HepG2 (cell line): ENCODE measurements at regions not wholly inside any gene's neighbourhood (a gene's known extent, or its start where the extent isn't known, plus 50 kb on each side); places are given as distances from the start of the nearest gene placed in this dataset.
"Not testable (repeated sequence)": the region's sequence is repeated elsewhere in the genome, so short reads cannot be mapped to it uniquely, and the experiment has no call there.

Experiments used
- ATAC-seq: fragments of 200-7000 bp; cut with Tn5 transposase; 3 replicates; pipeline ENCODE4 v1.9.1; 2020; ENCODE audit warnings: mild to moderate bottlenecking, moderate library complexity
- BruUV-seq: library from RNA; stranded (reverse); fragments of 400-500 nt; replicated peaks from 2 replicates; lab custom pipeline; 2021; lab: Mats Ljungman, UMichigan
- CTCF ChIA-PET: fragments of 300-600 bp; formaldehyde crosslinking; extraction: SDS; loops from one replicate; lab custom pipeline; 2021; ENCODE audit warnings: low total read pairs, inconsistent platforms, low intra/inter-chr PET ratio; lab: Yijun Ruan, JAX
- POLR2A ChIA-PET: fragments of 350-600 bp; sonication (Branson Sonifier 250); formaldehyde crosslinking; loops from one replicate; lab custom pipeline; 2020; ENCODE audit warnings: antibody characterized with exemption, inconsistent platforms; lab: Yijun Ruan, JAX
- DNase-seq: peaks from one replicate; pipeline ENCODE4 v3.0.0-alpha.2; 2015; ENCODE audit warnings: low spot score
- FAIRE-seq: peaks from 3 replicates; lab custom pipeline; 2011; peaks lifted over from hg19 to GRCh38; lab: Jason Lieb, UNC
- H2AFZ ChIP-seq: one replicate; pipeline ENCODE4 v1.6.1; 2011; ENCODE audit warnings: low read length, inconsistent platforms
- H3K27ac ChIP-seq: fragments of 300-600 bp; 3 replicates; pipeline ENCODE4 v1.8.0; 2011; ENCODE audit warnings: mixed run types, mild to moderate bottlenecking, mixed read lengths, low read length, inconsistent platforms; ENCODE audit not compliant: insufficient read depth; ENCODE audit errors: extremely low read length
- H3K27me3 ChIP-seq, 2 experiments: fragments of 200-600 bp in 1 of 2; 2 replicates in 1 of 2; 3 replicates in 1 of 2; pipeline versions ENCODE4 v1.6.0 to v1.8.0; 2011; ENCODE audit warnings: low read length in 2 of 2, mild to moderate bottlenecking in 2 of 2, moderate library complexity in 2 of 2, inconsistent platforms in 1 of 2; ENCODE audit not compliant: insufficient read depth in 2 of 2, control insufficient read depth in 1 of 2
- H3K36me3 ChIP-seq, 2 experiments: fragments of 200-600 bp in 1 of 2; replicated peaks in 1 of 2; 2 replicates in 1 of 2; 3 replicates in 1 of 2; pipeline versions ENCODE4 v1.5.1 to v1.8.0; 2011; ENCODE audit warnings: low read length in 2 of 2, inconsistent platforms in 1 of 2; ENCODE audit not compliant: insufficient read depth in 2 of 2, control insufficient read depth in 1 of 2
- H3K4me1 ChIP-seq: 2 replicates; pipeline ENCODE4 v1.5.1; 2012; ENCODE audit warnings: low read length, inconsistent platforms; ENCODE audit not compliant: insufficient read depth
- H3K4me2 ChIP-seq: 2 replicates; pipeline ENCODE4 v1.6.0; 2011; ENCODE audit warnings: low read depth, low read length, inconsistent platforms
- H3K4me3 ChIP-seq, 3 experiments: fragments of 200-600 bp in 1 of 3; sonication (generic), shearing (Covaris generic) in 1 of 3; replicated peaks in 1 of 3; 2 replicates each; pipeline ENCODE4 v1.5.1; 2011 to 2016; ENCODE audit warnings: low read length in 3 of 3, inconsistent platforms in 2 of 3, low read depth in 2 of 3, mild to moderate bottlenecking in 2 of 3, control low read depth in 1 of 3, mixed read lengths in 1 of 3; ENCODE audit not compliant: insufficient read depth in 1 of 3
- H3K79me2 ChIP-seq: one replicate; pipeline ENCODE4 v1.6.1; 2011; ENCODE audit warnings: low read length, inconsistent platforms; ENCODE audit not compliant: insufficient read depth
- H3K9ac ChIP-seq: 2 replicates; pipeline ENCODE4 v1.6.0; 2011; ENCODE audit warnings: mild to moderate bottlenecking, low read depth, low read length, inconsistent platforms; ENCODE audit not compliant: insufficient read depth
- H3K9me3 ChIP-seq: 2 replicates; pipeline ENCODE4 v1.5.1; 2012; ENCODE audit warnings: mild to moderate bottlenecking, low read length
- H4K20me1 ChIP-seq: 2 replicates; pipeline ENCODE4 v1.6.0; 2011; ENCODE audit warnings: inconsistent platforms, mild to moderate bottlenecking, low read length, moderate library complexity; ENCODE audit not compliant: insufficient read depth
- HNRNPUL1 ChIP-seq: fragments of 200-400 bp; formaldehyde crosslinking; IDR thresholded peaks from 2 replicates; pipeline ENCODE4 v1.6.1; 2017; ENCODE audit warnings: low read depth, mild to moderate bottlenecking, low read length, moderate library complexity
- IKZF5 ChIP-seq: IDR thresholded peaks from 2 replicates; pipeline ENCODE4 v1.6.1; 2018; ENCODE audit warnings: missing genetic modification reagents, mild to moderate bottlenecking, missing compliant biosample characterization
- NFKBIZ ChIP-seq: IDR thresholded peaks from 2 replicates; pipeline ENCODE4 v1.6.1; 2018; ENCODE audit warnings: missing genetic modification reagents, missing compliant biosample characterization
- PHF8 ChIP-seq: sonication (generic); formaldehyde crosslinking; IDR thresholded peaks from 2 replicates; pipeline ENCODE4 v1.5.0; 2020; ENCODE audit warnings: missing genetic modification reagents
- RARG ChIP-seq: sonication (generic); formaldehyde crosslinking; IDR thresholded peaks from 2 replicates; pipeline ENCODE4 v1.4.0; 2020; ENCODE audit warnings: low read depth, mild to moderate bottlenecking, missing genetic modification reagents
- ZNF562 ChIP-seq: sonication (generic); formaldehyde crosslinking; IDR thresholded peaks from 2 replicates; pipeline ENCODE4 v1.8.0; 2022; ENCODE audit warnings: missing genetic modification reagents, borderline replicate concordance
- ZNF597 ChIP-seq: sonication (generic); formaldehyde crosslinking; IDR thresholded peaks from 2 replicates; pipeline ENCODE4 v1.5.0; 2020; ENCODE audit warnings: missing genetic modification reagents
- ZNF800 ChIP-seq: sonication (generic); formaldehyde crosslinking; IDR thresholded peaks from 2 replicates; pipeline ENCODE4 v1.4.0; 2020; ENCODE audit warnings: missing genetic modification reagents
- WGBS: methylation state at CpG from one replicate; pipeline ENCODE4 v1.1.6; 2017; ENCODE audit warnings: low lambda C conversion rate; 5-methylcytosine and 5-hydroxymethylcytosine counted together
- in situ Hi-C: cut with HindIII; loops from 2 replicates; pipeline ENCODE4 v1.10.0; 2017; ENCODE audit warnings: low pct_unique_long_range_greater_than_20kb; ENCODE audit not compliant: extremely low pct_ligation_motif_present
- intact Hi-C: fragments of 100-400 bp; cut with micrococcal nuclease; formaldehyde crosslinking; loops from one replicate; pipeline ENCODE4 v1.10.0; 2022; ENCODE audit not compliant: unreplicated experiment

GRCh38 chrX:34467437-34467836, 189.6 kb downstream of the TMEM47 start:
- no peak overlapping the region for H3K9ac ChIP-seq
- H3K79me2 ChIP-seq = no peaks in the 10 kb centered on the region
- no peak overlapping the region for H3K27ac ChIP-seq
- no TSS peak for BruUV-seq
- FAIRE-seq (no peak), ATAC-seq (no peak), DNase-seq (no peak)
- H3K9me3 ChIP-seq = no peaks in the 10 kb centered on the region
- 2% methylated on average over 3 of the region's 3 CpGs for WGBS
- ChIA-PET POLR2A (no interaction called here), CTCF (no interaction called here)
- TF ChIP-seq PHF8 (no peak), NFKBIZ (no peak), IKZF5 (CRISPR knock-in tag) (no peak), ZNF597 (CRISPR knock-in tag) (no peak), HNRNPUL1 (no peak), RARG (no peak), ZNF562 (CRISPR knock-in tag) (no peak), ZNF800 (CRISPR knock-in tag) (no peak)
- intact Hi-C loops (no loop called here), in situ Hi-C loops (no loop called here)
- H2AFZ ChIP-seq = no peak overlapping the region
- H3K36me3 ChIP-seq = no peaks in the 10 kb centered on the region
- no peak overlapping the region for H3K4me2 ChIP-seq
- H3K4me3 ChIP-seq = no peak overlapping the region
- H4K20me1 ChIP-seq = no peaks in the 10 kb centered on the region
- H3K4me1 ChIP-seq = no peaks in the 10 kb centered on the region
- H3K27me3 ChIP-seq = no peaks in the 10 kb centered on the region

GRCh38 chrX:34463220-34463619, 193.9 kb downstream of the TMEM47 start:
- POLR2A ChIA-PET, intact Hi-C loops, H3K9ac ChIP-seq, H3K27ac ChIP-seq, BruUV-seq, CTCF ChIA-PET, H3K79me2 ChIP-seq, DNase-seq, H2AFZ ChIP-seq, H3K27me3 ChIP-seq, FAIRE-seq, H3K4me2 ChIP-seq, H3K4me3 ChIP-seq, H3K9me3 ChIP-seq, ATAC-seq, H3K4me1 ChIP-seq, in situ Hi-C loops, H3K36me3 ChIP-seq, H4K20me1 ChIP-seq: not testable (repeated sequence)
- 100% methylated on average over 1 of the region's 1 CpG for WGBS

GRCh38 chrX:34457850-34458249, 199.2 kb downstream of the TMEM47 start:
- H3K79me2 ChIP-seq, H3K4me1 ChIP-seq, DNase-seq, H3K9me3 ChIP-seq, CTCF ChIA-PET, in situ Hi-C loops, H2AFZ ChIP-seq, H3K4me3 ChIP-seq, FAIRE-seq, H3K36me3 ChIP-seq, ATAC-seq, H3K27me3 ChIP-seq, intact Hi-C loops, H3K9ac ChIP-seq, BruUV-seq, H3K27ac ChIP-seq, H4K20me1 ChIP-seq, H3K4me2 ChIP-seq, POLR2A ChIA-PET: not testable (repeated sequence)
- 0% methylated on average over 1 of the region's 9 CpGs for WGBS
